Heart left ventricle (tissue), 13 donors: ENCODE measurements at regions not wholly inside any gene's neighbourhood (a gene's known extent, or its start where the extent isn't known, plus 50 kb on each side); places are given as distances from the start of the nearest gene placed in this dataset.

Experiments used
- CTCF ChIP-seq, 12 donors: fragments of 200-600 bp; sonication (generic) in 4 of 12; IDR thresholded peaks; one replicate each; pipeline versions ENCODE4 v1.5.0 to v1.8.0; 2018 to 2022; ENCODE audit warnings: antibody characterized with exemption in 12 of 12, mild to moderate bottlenecking in 5 of 12
- POLR2A ChIP-seq, 2 donors: fragments of 450-650 bp; IDR thresholded peaks; one replicate each; pipeline ENCODE4 v1.6.1; 2017; ENCODE audit warnings: antibody characterized with exemption in 2 of 2, mild to moderate bottlenecking in 2 of 2, moderate library complexity in 2 of 2
- donor health status: ischemic (EF 13 %, LVEDD 7.1; RV severe dilation, severe dysfunction).
- donor health status: DM: no; HTN: yes; CAD: no.
- donor health status: DM: no; HTN: no; CAD: no.
- donor health status: ischemic (EF 25% LVEDD 6.9; RV normal size, moderate dysfunction).
- donor health status: ischemic (EF 25% LVEDD 5.7; RV mildly dilated, moderate dysfunction).
- donor health status: ischemic (EF 35%, LVEDD 5.7; RV mildly dilated, moderate dysfunction).
- donor health status: nonischemic (EF 11% LVEDD 7.7; RV severe dilation, severe dysfunction).
- donor health status: DM: yes; HTN: yes; CAD: no.
- donor health status: PGD.
- donor health status: ischemic (EF 29% LVEDD 5.4; RV normal size, mild dysfunction).
- donor health status: nonischemic (EF 23%, LVEDD 6.1; RV moderate dilation, normal function).

- TF ChIP-seq CTCF (IDR thresholded peaks at IDR 0.05) (peak; percentile 64 to 91 (median 82)), POLR2A (IDR thresholded peaks at IDR 0.05) (no peak)
These were observed 389.8 kb downstream of the FIGN start for GRCh38 chr2:163345795-163346573.
